GM21529 (cell line): ENCODE measurements at regions not wholly inside any gene's neighbourhood (a gene's known extent, or its start where the extent isn't known, plus 50 kb on each side); places are given as distances from the start of the nearest gene placed in this dataset.
A peak's percentile ranks its signal among the peaks of the same experiment; 100 is the strongest.

Experiments used
- ATAC-seq: cut with Tn5 transposase; IDR thresholded peaks from one replicate; pipeline ENCODE4 v1.9.1; 2021; ENCODE audit not compliant: unreplicated experiment

DNA sequence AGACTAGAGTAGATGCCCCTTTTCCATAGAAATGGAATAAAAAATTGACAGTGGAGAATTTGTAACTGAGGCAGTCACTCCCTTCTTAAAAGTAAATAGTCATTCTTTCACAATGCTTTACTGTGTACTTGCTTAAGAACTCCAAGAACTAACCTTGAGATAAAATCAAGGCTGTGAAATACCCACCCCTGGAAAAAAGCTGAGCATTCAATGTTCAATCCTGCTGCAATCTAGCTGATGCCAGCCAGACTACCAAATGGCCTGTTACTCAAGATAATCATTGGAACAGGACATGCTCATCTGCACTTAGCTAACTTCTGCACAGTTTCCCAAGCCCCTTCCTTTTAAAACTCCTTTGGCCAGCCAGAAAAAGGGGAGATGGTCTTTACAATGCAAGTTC, 367.4 kb upstream of the GULP1 start:
- ATAC-seq = no peak

DNA sequence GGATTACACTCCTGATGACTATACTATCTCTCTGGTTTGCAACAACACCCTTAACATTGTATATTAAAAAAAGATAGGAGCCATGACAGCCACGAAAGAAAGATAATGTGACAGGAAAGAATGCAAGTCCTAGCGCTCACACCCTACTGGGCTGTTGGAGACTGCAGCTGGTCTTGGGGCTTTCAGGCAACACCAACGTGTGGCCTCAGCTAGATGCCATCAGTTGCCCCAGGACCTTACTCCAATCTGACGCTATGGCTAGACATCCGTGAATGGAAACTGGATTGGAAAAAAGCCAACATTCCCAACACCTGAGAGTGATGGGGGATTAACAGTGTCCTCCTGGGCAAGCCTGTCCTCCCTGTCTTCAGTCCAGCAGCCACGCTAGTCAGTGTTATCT, 357.4 kb upstream of the GULP1 start:
- ATAC-seq = no peak

DNA sequence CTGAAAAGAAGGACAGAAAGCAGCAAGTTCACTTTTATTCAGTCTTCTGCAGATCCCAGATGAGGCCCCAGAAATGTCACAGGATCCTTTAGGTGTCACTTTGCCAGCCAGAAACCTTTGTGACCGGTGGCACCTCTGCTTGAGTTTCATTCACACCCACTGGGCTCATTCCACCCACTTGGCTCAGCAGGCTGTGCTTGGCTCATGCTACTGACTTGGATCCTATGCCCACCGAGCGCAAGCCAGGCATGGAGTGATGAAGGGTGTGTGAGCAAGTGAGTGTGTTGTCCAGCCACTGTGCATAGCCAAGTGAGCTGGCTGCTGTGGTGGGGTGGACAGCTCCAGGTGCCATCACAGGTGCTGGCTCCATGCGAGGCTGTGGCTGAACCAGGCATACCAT, 357.0 kb upstream of the GULP1 start:
- no peak for ATAC-seq

DNA sequence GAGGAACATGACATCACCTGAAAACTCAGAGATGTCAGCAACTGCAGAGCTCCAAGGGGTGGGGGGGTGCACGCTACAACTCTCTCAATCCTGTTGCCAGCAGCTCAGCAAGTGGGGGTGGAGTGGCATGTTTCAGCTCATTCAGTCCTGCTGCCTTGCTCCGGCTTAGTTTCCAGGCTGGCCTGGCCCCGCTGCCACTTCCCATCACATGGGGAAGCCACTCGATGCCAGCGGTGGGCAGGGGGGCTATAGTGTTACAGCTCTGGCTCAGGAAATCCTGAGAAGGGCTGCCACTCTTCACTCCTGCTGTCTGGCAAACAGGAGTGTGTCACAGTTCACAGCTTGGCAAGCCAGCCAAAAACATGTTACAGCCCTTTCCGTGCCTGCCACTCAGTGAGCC, 356.5 kb upstream of the GULP1 start:
- no peak for ATAC-seq

DNA sequence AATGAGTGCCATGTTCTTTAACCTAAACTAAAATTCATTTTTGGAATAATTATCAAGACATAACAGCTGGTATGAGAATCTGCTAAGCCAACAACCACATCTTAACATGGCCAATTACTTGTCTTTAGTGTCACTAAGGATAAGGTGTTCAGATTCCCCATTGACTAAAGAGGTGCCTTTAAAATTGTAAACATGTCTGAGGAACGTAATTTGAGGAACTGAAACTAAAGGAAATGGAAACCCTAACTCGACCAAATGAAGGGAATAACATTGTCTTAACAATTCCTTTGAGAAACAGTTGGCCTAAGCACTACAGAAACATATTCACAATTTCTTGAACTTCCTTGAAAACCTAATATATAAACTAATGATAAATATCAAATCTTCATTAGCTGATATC, 355.4 kb upstream of the GULP1 start:
- no peak for ATAC-seq

DNA sequence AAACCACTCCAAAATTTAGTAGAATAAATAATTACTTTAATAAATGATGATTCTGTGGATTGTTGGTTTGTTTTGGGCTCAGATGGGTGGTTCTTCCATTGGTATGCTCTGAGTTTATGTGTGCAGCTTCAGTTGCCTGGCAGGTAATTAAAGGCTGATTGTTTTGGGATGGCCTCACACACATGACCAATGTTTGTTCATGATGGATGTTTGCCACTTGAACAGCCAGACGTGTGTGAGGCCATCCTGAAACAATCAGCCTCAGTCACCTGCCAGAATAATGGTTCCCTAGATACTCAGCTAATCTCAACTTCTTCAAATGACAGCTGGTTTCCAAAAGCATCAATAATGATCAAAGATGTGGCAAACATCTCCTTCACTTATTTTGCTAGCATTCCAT, 352.5 kb upstream of the GULP1 start:
- ATAC-seq = no peak

DNA sequence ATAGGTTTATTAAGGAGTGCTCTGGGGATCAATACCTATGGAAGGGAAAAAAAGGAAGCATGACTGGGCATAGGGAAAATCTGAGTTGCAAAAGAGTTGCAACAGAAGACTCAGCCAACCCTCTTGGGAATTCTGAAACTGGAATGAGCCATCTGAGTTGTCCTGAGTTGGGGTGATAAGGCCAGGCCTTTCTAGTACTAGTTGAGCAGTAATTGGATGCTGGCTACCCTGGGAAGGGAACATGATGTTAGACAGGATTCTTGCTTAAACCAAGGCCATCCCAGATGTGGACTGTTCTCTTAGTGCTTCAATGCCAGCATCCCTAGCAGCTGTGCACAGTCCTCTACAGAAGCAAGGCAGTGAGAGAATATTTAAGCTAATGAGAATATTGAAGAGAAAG, 348.8 kb upstream of the GULP1 start:
- no peak for ATAC-seq

DNA sequence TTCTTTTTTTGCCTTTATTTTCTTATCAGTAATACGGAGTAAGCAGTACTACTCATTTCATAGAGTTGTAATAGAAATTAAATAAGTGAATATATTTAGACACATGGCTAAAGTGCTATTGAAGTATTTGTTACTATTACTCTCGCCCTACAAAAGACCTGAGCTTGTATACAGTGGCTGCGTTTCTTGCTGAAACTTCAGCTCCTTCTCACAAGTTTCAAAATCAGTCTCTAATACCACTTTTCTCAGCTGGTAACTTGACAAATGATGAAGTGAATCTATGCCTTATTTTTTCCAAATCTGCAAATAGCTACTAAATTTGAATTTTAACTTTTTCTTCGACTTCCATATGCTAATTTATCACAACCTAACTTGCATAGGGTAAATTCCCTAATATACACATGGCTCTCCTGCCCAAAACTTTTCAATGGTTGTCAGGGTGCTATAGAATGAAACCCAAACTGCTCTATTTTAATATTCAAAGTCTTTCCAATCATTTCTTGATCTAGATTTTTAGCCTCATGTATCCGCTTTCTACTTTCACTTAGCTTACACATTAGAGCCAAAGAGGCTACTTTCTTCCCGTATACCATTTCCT, 347.8 kb upstream of the GULP1 start:
- peak; percentile 61 for ATAC-seq

DNA sequence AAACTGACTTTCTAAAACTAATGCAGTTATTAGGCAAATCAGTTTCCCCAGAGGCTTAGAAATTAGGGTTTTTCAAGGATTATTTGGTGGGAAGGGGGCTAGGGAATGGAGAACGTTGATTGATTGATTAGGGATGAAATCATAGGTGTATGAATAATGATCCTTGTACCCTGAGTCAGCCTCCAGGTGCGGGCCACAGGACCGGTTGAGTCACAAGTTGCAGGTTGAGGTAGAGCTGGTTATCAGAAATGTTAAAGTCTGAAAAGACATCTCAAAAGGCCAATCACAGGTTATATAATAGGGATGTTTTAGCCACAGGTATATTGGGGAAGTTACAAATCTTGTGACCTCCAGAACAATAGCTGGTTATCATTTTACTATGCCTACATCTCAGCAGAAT, 341.8 kb upstream of the GULP1 start:
- ATAC-seq = no peak

DNA sequence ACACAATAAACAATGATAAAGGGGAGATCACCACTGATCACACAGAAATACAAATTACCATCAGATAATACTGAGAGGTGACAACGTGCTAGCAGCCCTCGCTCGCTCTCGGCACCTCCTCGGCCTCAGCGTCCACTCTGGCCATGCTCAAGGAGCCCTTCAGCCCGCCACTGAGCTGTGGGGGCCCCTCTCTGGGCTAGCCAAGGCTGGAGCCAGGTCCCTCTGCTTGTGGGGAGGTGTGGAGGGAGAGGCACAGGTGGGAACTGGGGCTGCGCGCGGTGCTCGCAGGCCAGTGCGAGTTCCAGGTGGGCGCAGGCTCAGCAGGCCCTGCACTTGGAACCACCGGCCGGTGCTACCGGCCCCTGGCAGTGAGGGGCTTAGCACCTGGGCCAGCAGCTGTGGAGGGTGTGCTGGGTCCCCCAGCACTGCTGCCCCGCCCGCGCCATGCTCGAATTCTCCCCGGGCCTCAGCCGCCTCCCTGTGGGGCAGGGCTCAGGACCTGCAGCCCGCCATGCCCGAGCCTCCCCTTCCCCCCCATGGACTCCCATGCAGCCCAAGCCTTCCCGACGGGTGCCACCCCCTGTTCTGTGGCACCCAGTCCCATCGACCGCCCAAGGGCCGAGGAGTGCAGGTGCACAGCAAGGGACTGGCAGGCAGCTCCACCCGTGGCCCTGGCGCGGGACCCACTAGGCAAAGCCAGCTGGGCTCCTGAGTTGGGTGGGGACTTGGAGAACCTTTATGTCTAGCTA, 340.0 kb upstream of the GULP1 start:
- ATAC-seq = no peak

DNA sequence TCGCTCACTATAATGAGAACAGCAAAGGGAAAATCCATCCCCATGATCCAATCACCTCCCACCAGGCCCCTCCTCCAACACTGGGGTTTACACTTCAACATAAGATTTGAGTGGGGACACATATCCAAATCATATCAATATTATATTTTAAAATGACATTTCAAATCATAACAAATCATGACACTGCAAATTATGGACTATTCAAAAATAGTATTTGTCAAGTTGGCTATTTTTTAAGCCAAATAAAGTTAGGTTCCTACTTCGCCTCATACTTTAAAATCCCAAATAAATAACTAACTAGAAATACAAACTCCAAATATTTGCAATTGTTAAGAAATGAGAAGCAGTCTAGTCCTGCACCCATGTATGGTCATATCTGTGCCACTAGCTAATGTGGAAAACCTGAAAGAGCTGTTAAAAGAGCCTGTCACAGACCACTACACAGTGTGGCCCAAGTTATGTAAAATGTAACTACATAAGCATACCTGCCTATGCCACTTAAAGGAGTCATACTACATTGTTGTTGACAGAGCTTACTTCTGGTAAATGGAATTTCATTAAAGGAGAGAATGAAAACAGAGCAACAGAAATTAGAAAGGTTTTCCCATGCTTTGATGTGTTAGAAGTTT, 334.7 kb upstream of the GULP1 start:
- no peak for ATAC-seq

DNA sequence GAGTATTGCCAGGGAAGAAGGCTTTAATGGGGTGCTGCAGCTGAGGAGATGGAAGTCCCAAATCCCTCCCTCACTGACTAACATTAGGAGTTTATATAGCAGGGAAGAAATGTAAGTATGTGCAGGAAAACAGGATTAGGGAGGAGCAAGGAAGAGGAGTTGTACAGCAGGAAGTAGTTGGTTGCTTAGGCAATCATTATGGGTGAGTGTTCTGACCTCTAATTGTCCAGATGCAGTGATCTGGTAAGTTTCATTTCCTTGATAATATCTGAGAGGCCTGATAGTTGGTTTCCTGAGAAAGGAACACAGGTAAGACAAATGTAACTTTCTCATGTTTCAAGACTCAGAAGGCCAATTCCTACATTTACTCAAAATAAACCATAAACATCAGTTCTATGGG, 331.9 kb upstream of the GULP1 start:
- ATAC-seq = no peak

DNA sequence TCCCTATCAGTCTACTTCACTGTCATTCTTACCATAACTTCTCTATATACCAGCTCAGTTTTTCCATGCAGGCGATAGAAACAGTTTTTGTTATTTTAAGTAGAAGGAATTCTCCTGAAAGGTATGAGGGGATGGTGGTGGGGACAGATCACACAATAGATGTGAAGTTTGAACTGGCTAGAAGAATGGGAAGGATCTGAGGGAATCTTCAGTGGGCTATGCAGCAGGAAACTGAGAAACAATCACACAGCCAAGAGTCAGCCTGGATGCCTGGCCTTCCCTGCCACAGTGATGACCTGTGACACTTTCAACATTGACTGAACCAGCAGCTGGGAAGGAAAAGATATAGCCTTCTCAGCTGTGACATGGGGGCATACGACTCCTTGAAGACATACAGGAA, 329.1 kb upstream of the GULP1 start:
- ATAC-seq = no peak

DNA sequence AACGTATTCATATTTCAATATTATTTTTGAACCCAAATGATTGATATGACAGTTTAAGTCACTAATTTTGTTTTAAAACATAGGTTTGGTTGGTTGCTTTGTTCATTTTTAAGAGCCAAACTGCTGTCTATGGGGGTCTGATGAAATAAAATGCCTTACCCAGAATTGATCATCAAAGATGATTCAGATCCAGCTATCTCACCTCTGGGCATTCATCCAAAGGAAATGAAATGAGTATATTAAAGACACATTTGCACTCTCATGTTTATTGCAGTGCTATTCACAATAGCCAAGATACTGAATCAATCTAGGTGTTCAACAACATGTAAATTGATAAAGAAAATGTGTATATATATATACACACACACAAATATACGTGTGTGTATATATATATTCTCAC, 326.9 kb upstream of the GULP1 start:
- ATAC-seq = no peak

DNA sequence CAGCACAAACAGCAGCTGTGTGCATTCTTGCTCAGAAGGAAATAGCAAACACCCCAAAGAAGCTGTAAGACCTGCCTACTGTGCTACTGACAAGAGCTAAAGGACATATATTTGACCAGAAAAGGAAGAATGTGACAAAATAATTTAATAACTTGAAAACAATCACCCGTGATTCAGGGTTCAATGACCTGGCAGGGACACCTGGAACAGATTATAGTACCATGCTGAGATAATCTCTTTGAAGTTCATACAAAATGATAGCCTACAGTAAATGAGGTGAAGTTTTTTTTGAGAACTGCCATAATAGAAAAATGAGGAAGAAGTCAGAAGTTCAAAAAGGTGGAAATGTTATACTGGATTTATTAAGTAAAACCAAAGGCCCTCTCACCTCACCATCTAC, 324.8 kb upstream of the GULP1 start:
- no peak for ATAC-seq

DNA sequence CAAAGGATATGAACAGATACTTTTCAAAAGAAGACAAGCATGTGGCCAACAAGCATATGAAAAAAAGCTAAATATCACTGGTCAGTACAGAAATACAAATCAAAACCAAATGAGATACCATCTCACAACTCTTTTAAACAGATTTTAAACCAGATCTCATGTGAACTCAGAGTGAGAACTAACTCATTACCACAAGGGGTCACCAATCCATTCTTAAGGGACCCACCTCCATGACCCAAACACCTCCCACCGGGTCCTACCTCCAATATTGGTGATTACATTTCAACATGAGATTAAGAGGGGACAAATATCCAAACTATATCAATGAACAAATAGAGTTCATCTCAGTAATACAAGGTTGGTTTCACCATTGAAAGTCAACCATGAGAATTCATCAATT, 319.8 kb upstream of the GULP1 start:
- no peak for ATAC-seq

DNA sequence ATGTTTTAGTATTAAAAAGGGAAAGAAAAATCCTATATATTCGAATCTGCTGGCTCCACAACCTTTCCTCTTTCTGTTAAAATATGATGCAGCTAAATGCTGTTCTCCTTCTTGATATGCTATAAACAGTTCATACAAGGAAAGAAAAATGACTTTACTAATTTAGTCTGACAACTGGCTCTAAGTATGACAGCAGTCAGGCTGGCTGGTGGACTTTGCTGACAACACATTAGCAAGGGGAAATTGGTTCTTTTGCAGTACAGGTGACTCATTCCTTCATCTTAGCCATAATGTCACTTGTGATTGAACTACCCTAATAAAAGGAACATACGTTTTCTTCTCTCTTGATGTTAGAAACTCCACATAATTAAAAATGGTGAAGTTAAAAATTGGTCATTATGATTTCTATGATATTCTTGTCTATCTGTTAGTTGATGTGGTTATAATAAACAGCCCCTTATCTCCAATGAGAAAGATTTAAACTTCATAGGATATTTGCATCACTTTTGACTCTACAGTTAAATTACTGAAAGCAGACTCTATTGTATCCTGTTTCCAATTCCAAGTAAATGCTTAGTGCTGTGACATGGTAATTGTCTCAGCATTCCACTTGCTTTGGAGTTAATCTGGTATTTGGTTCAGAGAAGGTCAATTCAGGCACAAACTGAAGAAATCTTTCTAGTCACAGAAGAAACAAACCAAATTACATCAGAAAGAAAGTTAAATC, 315.3 kb upstream of the GULP1 start:
- no peak for ATAC-seq

DNA sequence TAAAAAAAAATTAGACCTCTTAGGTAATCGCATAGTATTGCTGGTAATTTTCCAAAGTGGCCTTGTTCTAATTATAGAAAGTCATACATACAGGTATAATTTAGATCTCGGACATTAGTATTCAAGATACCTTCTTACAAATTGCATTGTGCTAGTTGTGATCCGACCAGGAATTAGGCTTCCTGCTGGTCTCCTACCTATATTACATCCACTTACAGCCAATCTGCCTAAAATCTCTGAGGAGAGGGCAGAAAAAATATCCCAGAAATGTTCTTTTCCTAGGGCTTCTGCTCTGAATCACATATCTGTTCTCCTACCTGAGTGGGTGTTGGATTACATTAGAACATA, 314.7 kb upstream of the GULP1 start:
- no peak for ATAC-seq

DNA sequence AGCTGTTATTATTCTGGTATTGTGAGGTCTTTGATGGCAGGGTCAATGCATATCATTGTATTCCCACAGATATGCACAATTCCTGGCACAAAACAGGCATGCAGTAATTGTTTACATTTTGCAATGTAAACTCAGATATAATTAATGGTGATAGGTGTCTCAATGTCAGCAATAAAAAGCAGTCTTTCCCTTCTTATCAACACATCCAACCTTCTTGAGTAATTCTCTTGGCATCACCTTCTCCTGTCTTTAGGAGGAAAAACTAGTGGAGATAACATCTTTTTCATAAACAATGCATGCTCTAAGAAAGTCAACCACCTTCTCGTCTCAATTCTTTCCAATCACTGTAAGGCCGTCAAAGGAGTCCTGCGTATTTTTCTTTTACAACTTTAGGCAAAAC, 313.3 kb upstream of the GULP1 start:
- no peak for ATAC-seq

DNA sequence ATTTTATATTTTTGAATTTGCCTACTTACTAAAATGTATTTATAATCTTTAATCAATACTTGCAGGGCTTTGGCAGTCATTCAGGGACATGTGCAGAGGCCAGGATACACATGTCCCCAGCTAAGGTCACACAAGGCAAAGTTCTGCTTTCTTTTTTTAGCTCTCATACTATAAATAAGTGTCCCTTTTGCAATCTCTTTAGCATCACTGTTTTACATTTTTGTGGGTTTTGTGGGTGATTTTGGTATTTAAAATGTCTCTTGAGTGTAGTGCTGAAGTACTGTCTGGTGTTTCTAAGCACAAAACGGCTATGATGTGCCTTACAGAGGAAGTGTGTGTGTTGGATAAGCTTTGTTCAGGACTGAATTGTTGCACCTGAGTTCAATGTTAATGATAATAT, 309.0 kb upstream of the GULP1 start:
- peak; percentile 91 for ATAC-seq

DNA sequence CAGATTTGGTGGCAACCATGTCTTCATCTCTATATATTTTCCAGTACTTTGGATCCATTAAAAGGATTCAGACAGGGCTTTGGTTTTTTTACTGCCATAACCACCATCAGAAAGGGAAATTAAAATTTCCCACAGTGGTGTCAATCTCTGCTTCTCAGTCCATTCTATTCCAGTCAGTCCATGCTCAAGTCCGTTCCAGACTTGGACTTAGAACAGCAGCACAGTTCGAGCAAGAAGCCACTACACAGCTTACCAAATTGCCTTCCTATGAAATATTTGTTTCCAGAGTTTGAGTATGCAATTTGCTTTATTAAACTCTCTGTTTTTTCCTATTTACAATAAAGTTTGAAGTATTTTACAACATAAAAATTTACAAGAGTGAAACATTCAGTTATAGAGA, 306.5 kb upstream of the GULP1 start:
- no peak for ATAC-seq

DNA sequence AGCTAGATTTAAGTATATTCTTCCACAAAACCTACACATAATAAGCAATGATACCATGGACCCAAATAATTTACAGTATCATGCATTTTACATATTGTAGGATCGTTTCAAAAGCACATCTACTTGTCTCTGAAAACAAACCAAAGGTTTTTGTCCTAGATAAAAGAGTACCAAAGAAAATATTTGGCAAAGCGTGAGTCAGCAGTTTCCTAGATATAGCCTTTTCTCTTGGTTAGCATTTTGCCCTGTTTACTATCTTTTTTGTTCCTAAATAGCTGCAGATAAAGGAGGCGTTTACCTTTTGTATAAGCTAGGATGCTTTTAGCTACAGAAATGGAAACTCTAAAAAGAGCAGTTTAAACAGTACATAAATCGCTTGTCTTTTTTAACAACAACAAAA, 305.8 kb upstream of the GULP1 start:
- no peak for ATAC-seq
